DND-41 (cell line): ENCODE measurements at regions not wholly inside any gene's neighbourhood (a gene's known extent, or its start where the extent isn't known, plus 50 kb on each side); places are given as distances from the start of the nearest gene placed in this dataset.

Experiments
- ATAC-seq: fragments of 200-7000 bp; cut with Tn5 transposase; 3 replicates; pipeline ENCODE4 v1.9.1; 2021; ENCODE audit warnings: low read depth; ENCODE audit not compliant: insufficient read depth
- DNase-seq: peaks from one replicate; pipeline ENCODE4 v3.0.0-alpha.2; 2020
- H2AFZ ChIP-seq: 2 replicates; pipeline ENCODE4 v1.6.0; 2012; ENCODE audit warnings: low read depth, low read length
- H3K27ac ChIP-seq: 2 replicates; pipeline ENCODE4 v1.5.1; 2012; ENCODE audit warnings: low read length, inconsistent platforms
- H3K27me3 ChIP-seq: fragments of 200-600 bp; sonication (generic); 2 replicates; pipeline ENCODE4 v1.6.0; 2012; ENCODE audit warnings: low read length, mild to moderate bottlenecking, inconsistent platforms; ENCODE audit not compliant: insufficient read depth, poor library complexity
- H3K36me3 ChIP-seq: 2 replicates; pipeline ENCODE4 v1.5.1; 2012; ENCODE audit warnings: low read length, inconsistent platforms; ENCODE audit not compliant: insufficient read depth
- H3K4me1 ChIP-seq: 2 replicates; pipeline ENCODE4 v1.5.1; 2012; ENCODE audit warnings: mild to moderate bottlenecking, low read length; ENCODE audit not compliant: insufficient read depth
- H3K4me2 ChIP-seq: 2 replicates; pipeline ENCODE4 v1.6.0; 2012; ENCODE audit warnings: mild to moderate bottlenecking, moderate library complexity, low read length, inconsistent platforms; ENCODE audit not compliant: insufficient read depth
- H3K4me3 ChIP-seq, 2 experiments: fragments of 200-600 bp in 1 of 2; shearing (Covaris generic) in 1 of 2; 2 replicates each; pipeline ENCODE4 v1.5.1; 2012 to 2016; ENCODE audit warnings: inconsistent platforms in 2 of 2, low read length in 2 of 2, mild to moderate bottlenecking in 2 of 2, low read depth in 1 of 2, moderate library complexity in 1 of 2
- H3K79me2 ChIP-seq: 2 replicates; pipeline ENCODE4 v1.6.0; 2012; ENCODE audit warnings: low read length, inconsistent platforms; ENCODE audit not compliant: insufficient read depth
- H3K9ac ChIP-seq: 2 replicates; pipeline ENCODE4 v1.6.0; 2012; ENCODE audit warnings: low read depth, mild to moderate bottlenecking, inconsistent platforms, low read length, moderate library complexity
- H3K9me3 ChIP-seq: 2 replicates; pipeline ENCODE4 v1.5.1; 2012; ENCODE audit warnings: low read length, moderate library complexity, mild to moderate bottlenecking, inconsistent platforms; ENCODE audit not compliant: insufficient read depth, severe bottlenecking
- H4K20me1 ChIP-seq: 2 replicates; pipeline ENCODE4 v1.6.0; 2012; ENCODE audit warnings: low read length; ENCODE audit not compliant: insufficient read depth
- EZH2 ChIP-seq: IDR thresholded peaks from 3 replicates; pipeline ENCODE4 v1.6.1; 2012; ENCODE audit warnings: borderline replicate concordance, low read depth, mild to moderate bottlenecking, moderate library complexity, low read length, inconsistent platforms; ENCODE audit not compliant: severe bottlenecking
- TF ChIP-seq, protein P1 (sequence below): IDR thresholded peaks from 2 replicates; pipeline ENCODE4 v1.5.1; 2012; ENCODE audit warnings: borderline replicate concordance, low read length, moderate library complexity, mild to moderate bottlenecking; ENCODE audit not compliant: poor library complexity, severe bottlenecking; ENCODE audit errors: extremely low read depth

DNA sequence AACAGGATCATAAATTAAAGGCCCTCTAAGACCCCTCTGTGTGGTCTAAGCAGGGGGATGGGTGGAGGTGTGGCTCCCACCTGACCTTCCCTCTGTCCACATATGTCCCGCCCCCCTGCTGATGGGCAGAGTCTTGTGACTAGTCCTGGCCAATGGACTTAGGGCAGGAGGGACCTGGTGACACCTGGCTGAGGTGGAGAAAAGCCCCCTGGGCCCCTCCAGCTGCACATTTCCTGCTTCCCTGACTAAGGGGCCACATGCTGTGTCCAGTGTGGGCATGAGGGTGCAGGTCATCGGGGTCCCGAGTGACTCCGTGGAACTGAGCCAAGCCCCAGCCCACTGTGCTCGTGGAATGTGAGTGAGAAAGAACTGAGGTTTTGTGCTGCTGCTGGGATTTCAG is 254.7 kb downstream of the ADGRD1 start:
- DNase-seq, result no peak
- no peaks in the 10 kb centered on the region for H3K27me3 ChIP-seq
- no peaks in the 10 kb centered on the region for H3K36me3 ChIP-seq
- H3K9me3 ChIP-seq, result no peaks in the 10 kb centered on the region
- H3K4me2 ChIP-seq, result no peak overlapping the region
- H4K20me1 ChIP-seq, result no peaks in the 10 kb centered on the region
- TF ChIP-seq, protein P1, sequence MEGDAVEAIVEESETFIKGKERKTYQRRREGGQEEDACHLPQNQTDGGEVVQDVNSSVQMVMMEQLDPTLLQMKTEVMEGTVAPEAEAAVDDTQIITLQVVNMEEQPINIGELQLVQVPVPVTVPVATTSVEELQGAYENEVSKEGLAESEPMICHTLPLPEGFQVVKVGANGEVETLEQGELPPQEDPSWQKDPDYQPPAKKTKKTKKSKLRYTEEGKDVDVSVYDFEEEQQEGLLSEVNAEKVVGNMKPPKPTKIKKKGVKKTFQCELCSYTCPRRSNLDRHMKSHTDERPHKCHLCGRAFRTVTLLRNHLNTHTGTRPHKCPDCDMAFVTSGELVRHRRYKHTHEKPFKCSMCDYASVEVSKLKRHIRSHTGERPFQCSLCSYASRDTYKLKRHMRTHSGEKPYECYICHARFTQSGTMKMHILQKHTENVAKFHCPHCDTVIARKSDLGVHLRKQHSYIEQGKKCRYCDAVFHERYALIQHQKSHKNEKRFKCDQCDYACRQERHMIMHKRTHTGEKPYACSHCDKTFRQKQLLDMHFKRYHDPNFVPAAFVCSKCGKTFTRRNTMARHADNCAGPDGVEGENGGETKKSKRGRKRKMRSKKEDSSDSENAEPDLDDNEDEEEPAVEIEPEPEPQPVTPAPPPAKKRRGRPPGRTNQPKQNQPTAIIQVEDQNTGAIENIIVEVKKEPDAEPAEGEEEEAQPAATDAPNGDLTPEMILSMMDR, result no peak
- TF ChIP-seq EZH2, result no peak
- ATAC-seq, result no peak
- H2AFZ ChIP-seq, result no peak overlapping the region
- no peak overlapping the region for H3K27ac ChIP-seq
- H3K4me1 ChIP-seq, result no peaks in the 10 kb centered on the region
- no peaks in the 10 kb centered on the region for H3K79me2 ChIP-seq
- no peak overlapping the region for H3K4me3 ChIP-seq
- no peak overlapping the region for H3K9ac ChIP-seq

DNA sequence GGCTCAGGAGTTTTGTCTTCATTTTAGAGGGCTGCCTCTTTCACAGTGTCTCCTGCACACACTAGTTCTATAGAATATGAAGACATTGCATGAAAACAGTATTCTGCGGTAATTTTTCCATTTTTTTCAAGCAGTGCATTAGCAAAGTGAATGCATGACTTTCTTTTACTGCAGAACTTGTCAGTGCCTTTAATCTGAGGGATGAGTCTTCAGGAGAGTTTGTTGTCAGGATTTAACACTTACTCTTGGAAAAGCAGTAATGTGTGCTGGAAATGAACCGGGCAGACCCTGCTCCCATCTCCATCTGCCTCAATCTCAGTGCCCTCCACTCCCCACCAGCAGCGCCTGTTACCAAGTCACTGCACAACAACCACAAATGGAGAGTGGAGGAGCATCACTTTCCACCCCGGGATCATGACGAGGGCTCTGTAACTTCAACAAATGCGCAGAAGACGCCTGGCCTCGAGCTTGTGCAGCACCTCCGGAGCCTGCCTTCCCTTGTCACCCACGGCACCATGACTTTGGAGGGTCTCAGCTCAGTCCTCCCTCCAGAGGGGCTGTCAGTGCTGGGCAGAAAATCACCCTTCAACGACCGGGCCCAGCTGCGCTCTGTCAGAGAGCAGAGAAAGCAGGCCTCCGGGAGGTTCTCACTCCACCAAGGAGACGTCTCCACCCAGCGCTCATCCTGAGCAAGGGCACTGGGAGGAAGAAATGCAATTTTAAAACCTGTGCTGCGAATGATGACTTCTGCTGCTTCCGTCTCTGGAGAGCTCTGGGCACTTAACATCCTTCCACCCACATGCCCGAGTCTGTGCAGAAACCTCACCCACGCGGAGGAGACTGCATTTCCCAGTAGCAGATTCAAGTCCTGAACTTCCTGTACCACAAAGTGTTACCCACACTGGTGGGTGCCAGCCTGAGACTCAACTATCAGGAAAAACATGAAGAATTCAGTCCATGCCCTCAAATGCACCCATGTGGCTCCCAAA is 255.7 kb downstream of the ADGRD1 start:
- ATAC-seq (no peak), DNase-seq (no peak)
- H3K4me1 ChIP-seq, result no peaks in the 10 kb centered on the region
- no peaks in the 10 kb centered on the region for H3K27me3 ChIP-seq
- H3K4me3 ChIP-seq, result no peak overlapping the region
- no peak overlapping the region for H3K4me2 ChIP-seq
- no peak overlapping the region for H3K9ac ChIP-seq
- no peak overlapping the region for H3K27ac ChIP-seq
- no peaks in the 10 kb centered on the region for H3K36me3 ChIP-seq
- no peaks in the 10 kb centered on the region for H4K20me1 ChIP-seq
- TF ChIP-seq, protein P1, result no peak
- TF ChIP-seq EZH2, result no peak
- H3K79me2 ChIP-seq, result no peaks in the 10 kb centered on the region
- H3K9me3 ChIP-seq, result no peaks in the 10 kb centered on the region
- no peak overlapping the region for H2AFZ ChIP-seq

DNA sequence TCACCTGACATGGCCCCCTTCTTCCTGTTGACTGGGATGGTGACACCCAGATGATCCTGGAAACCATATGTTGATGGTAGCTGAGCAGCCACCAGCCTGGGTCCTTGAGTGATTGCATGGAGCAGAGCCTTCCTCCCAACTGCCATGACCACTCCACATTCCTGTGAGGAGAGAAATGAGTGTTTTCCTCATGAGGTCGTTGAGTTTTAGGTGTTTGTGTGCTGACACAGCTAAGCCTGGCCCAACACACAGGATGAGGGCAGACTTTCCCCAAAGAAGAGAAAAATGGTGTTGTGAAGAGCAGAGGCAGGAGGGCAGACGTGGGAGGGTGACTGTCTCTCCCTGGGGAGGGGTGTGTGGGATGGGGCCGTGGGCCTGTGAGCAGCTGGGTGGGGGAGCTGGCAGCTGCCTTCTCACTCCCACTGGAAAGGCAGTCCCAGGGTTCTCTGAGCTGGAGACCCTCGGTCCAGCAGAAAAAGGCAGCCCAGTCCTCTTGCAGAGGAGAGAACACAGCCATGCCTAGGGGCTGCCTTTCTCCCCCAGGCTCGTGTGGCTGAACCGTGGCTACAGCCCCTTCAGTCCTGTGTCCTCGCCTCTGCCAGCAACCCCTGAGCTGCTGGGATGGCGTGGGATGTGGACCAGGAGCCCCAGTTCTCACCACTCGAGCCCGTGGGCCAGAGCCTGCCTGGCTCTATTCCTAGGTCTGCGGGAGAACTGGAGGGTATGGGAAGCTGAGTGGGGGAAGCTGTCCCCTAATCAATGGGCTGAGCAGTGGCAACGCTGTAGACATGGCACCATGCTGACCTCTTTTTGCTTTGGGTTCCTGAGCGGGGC is 257.0 kb downstream of the ADGRD1 start:
- H2AFZ ChIP-seq, result no peak overlapping the region
- H3K4me1 ChIP-seq, result no peaks in the 10 kb centered on the region
- no peak overlapping the region for H3K4me2 ChIP-seq
- H3K9ac ChIP-seq, result no peak overlapping the region
- H3K79me2 ChIP-seq, result no peaks in the 10 kb centered on the region
- H3K36me3 ChIP-seq, result no peaks in the 10 kb centered on the region
- H3K4me3 ChIP-seq, result no peak overlapping the region
- no peak overlapping the region for H3K27ac ChIP-seq
- H3K27me3 ChIP-seq, result no peaks in the 10 kb centered on the region
- DNase-seq, result no peak
- no peaks in the 10 kb centered on the region for H3K9me3 ChIP-seq
- ATAC-seq, result no peak
- H4K20me1 ChIP-seq, result no peaks in the 10 kb centered on the region
- TF ChIP-seq, protein P1, result no peak
- no peak for TF ChIP-seq EZH2
